B cell (primary cell): ENCODE measurements at regions not wholly inside any gene's neighbourhood (a gene's known extent, or its start where the extent isn't known, plus 50 kb on each side); places are given as distances from the start of the nearest gene placed in this dataset.

Experiments used
- ATAC-seq: fragments of 200-7000 bp; cut with Tn5 transposase; one replicate; pipeline ENCODE4 v1.10.0; 2021; ENCODE audit warnings: low read depth, mild to moderate bottlenecking, moderate number of reproducible peaks, moderate library complexity
- CTCF ChIA-PET: fragments of 350-600 bp; sonication (Branson Sonifier 250); formaldehyde crosslinking; loops from one replicate; lab custom pipeline; 2021; ENCODE audit warnings: antibody characterized with exemption, inconsistent platforms; lab: Charles Lee
- POLR2A ChIA-PET: fragments of 350-600 bp; sonication (Branson Sonifier 250); formaldehyde crosslinking; loops from one replicate; lab custom pipeline; 2021; ENCODE audit warnings: antibody characterized with exemption; lab: Charles Lee
- DNase-seq: peaks from one replicate; pipeline ENCODE4 v3.0.0; 2013
- H2AFZ ChIP-seq: 2 replicates; pipeline ENCODE4 v1.6.1; 2012; ENCODE audit warnings: mild to moderate bottlenecking, low read depth, low read length; ENCODE audit not compliant: insufficient read depth, poor library complexity, severe bottlenecking
- H3K27ac ChIP-seq, 2 donors: 1 replicate in 1 of 2; 2 replicates in 1 of 2; pipeline ENCODE4 v1.5.1; 2012 to 2013; ENCODE audit warnings: low read length in 2 of 2, mild to moderate bottlenecking in 2 of 2, moderate library complexity in 1 of 2
- H3K27me3 ChIP-seq, 4 experiments: fragments of 200-600 bp in 1 of 4; sonication (generic) in 1 of 4; replicated peaks in 1 of 4; 1 replicate in 2 of 4; 2 replicates in 2 of 4; pipeline versions ENCODE4 v1.6.1 to v1.7.0; 2013 to 2016; ENCODE audit warnings: low read length in 3 of 4, mild to moderate bottlenecking in 2 of 4, mixed read lengths in 1 of 4, moderate library complexity in 1 of 4; ENCODE audit not compliant: insufficient read depth in 4 of 4, control insufficient read depth in 3 of 4; ENCODE audit errors: control extremely low read depth in 1 of 4
- H3K36me3 ChIP-seq, 2 experiments: replicated peaks in 1 of 2; 1 replicate in 1 of 2; 2 replicates in 1 of 2; pipeline versions ENCODE4 v1.6.1 to v1.7.1; 2013; ENCODE audit warnings: low read length in 1 of 2; ENCODE audit not compliant: insufficient read depth in 2 of 2, control insufficient read depth in 1 of 2; ENCODE audit errors: control extremely low read depth in 1 of 2, extremely low read depth in 1 of 2
- H3K4me1 ChIP-seq, 2 donors: fragments of 200-600 bp in 1 of 2; sonication (generic) in 1 of 2; 1 replicate in 1 of 2; 2 replicates in 1 of 2; pipeline versions ENCODE4 v1.5.1 to v1.6.1; 2013 to 2017; ENCODE audit warnings: low read length in 2 of 2; ENCODE audit not compliant: control insufficient read depth in 2 of 2, insufficient read depth in 2 of 2
- H3K4me2 ChIP-seq: replicated peaks from 2 replicates; pipeline ENCODE3; 2012; ENCODE audit warnings: mild to moderate bottlenecking, low read depth, low read length; ENCODE audit not compliant: poor library complexity, severe bottlenecking
- H3K4me3 ChIP-seq, 5 experiments: fragments of 200-600 bp in 1 of 5; sonication (generic) in 1 of 5; 1 replicate in 3 of 5; 2 replicates in 2 of 5; pipeline versions ENCODE4 v1.5.1 to v1.7.0; 2011 to 2016; ENCODE audit warnings: low read length in 4 of 5, mild to moderate bottlenecking in 4 of 5, low read depth in 2 of 5, control low read depth in 1 of 5, moderate library complexity in 1 of 5; ENCODE audit not compliant: insufficient read depth in 1 of 5; ENCODE audit errors: control extremely low read depth in 1 of 5, extremely low read depth in 1 of 5
- H3K79me2 ChIP-seq: fragments of 200-600 bp; sonication (generic); one replicate; pipeline ENCODE4 v1.6.0; 2016; ENCODE audit warnings: low read length; ENCODE audit not compliant: control insufficient read depth, insufficient read depth
- H3K9ac ChIP-seq: fragments of 200-600 bp; sonication (generic); 2 replicates; pipeline ENCODE4 v1.6.1; 2017; ENCODE audit warnings: mild to moderate bottlenecking, low read length, moderate library complexity
- H3K9me3 ChIP-seq, 3 donors: one replicate each; pipeline versions ENCODE4 v1.6.1 to v1.7.1; 2013; ENCODE audit warnings: low read length in 2 of 3; ENCODE audit not compliant: control insufficient read depth in 2 of 3, insufficient read depth in 1 of 3; ENCODE audit errors: control extremely low read depth in 1 of 3
- H4K20me1 ChIP-seq: 2 replicates; pipeline ENCODE4 v1.6.0; 2012; ENCODE audit warnings: mild to moderate bottlenecking, low read length; ENCODE audit not compliant: insufficient read depth, control insufficient read depth, poor library complexity, severe bottlenecking
- H3K27ac Mint-ChIP-seq: one replicate; pipeline ENCODE4 v1.8.0; 2021; ENCODE audit warnings: mixed read lengths
- H3K27me3 Mint-ChIP-seq: one replicate; pipeline ENCODE4 v1.8.0; 2021; ENCODE audit warnings: mixed read lengths
- H3K4me1 Mint-ChIP-seq: one replicate; pipeline ENCODE4 v1.8.0; 2021; ENCODE audit warnings: mixed read lengths
- H3K4me3 Mint-ChIP-seq: one replicate; pipeline ENCODE4 v1.8.0; 2021; ENCODE audit warnings: mixed read lengths
- H3K9me3 Mint-ChIP-seq: one replicate; pipeline ENCODE4 v1.8.0; 2022; ENCODE audit warnings: mixed read lengths; ENCODE audit not compliant: insufficient read depth
- EZH2 ChIP-seq: IDR thresholded peaks from 2 replicates; pipeline ENCODE4 v1.6.1; 2012; ENCODE audit warnings: borderline replicate concordance, low read depth, mild to moderate bottlenecking, moderate library complexity, low read length; ENCODE audit not compliant: insufficient read depth, poor library complexity, severe bottlenecking
- WGBS: methylation state at CpG from one replicate; pipeline ENCODE4 v1.1.5; 2013; ENCODE audit warnings: missing lambda C conversion rate; ENCODE audit not compliant: insufficient coverage; 5-methylcytosine and 5-hydroxymethylcytosine counted together
- intact Hi-C: fragments of 100-400 bp; cut with micrococcal nuclease; formaldehyde crosslinking; loops from one replicate; pipeline ENCODE4 v1.10.0; 2022
- TF ChIP-seq, protein P1 (sequence below): fragments of 200-600 bp; IDR thresholded peaks from one replicate; pipeline ENCODE4 v1.8.0; 2022; ENCODE audit warnings: antibody characterized with exemption, mild to moderate bottlenecking

DNA sequence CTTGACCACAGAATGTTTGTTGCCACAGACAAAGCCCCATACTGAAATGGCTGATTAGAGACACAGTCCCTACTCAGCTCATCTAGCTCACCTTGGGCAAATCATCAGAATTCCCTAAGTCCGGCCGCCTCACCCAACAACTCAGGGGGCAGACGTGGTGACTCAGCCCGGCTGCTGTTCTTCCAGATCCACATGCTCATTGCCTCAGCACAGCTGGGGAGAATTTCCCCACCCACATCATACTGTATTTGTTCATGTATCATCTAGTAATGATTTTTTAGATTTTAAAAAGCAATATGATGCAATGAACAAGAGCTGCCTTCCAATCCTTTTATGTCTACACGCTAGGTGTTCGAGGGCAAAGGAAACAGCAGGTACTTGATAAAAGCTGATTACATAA is 333.8 kb upstream of the TENM3 start:
- no peak overlapping the region for H3K4me3 ChIP-seq
- no peak overlapping the region for H3K9ac ChIP-seq
- H3K4me2 ChIP-seq = no peak overlapping the region
- H3K27me3 ChIP-seq = no peaks in the 10 kb centered on the region
- H3K27ac ChIP-seq = no peak overlapping the region
- H3K9me3 Mint-ChIP-seq = peaks cover 5% of the 10 kb centered on the region
- H4K20me1 ChIP-seq = no peaks in the 10 kb centered on the region
- H3K36me3 ChIP-seq = no peaks in the 10 kb centered on the region
- H3K27me3 Mint-ChIP-seq = no peaks in the 10 kb centered on the region
- no CpG with 5 or more reads among the region's 6 CpGs for WGBS
- H3K79me2 ChIP-seq = no peaks in the 10 kb centered on the region
- H3K4me1 Mint-ChIP-seq = no peaks in the 10 kb centered on the region
- no peak for DNase-seq
- H3K27ac Mint-ChIP-seq = no peak overlapping the region
- TF ChIP-seq EZH2 = no peak
- TF ChIP-seq, protein P1, sequence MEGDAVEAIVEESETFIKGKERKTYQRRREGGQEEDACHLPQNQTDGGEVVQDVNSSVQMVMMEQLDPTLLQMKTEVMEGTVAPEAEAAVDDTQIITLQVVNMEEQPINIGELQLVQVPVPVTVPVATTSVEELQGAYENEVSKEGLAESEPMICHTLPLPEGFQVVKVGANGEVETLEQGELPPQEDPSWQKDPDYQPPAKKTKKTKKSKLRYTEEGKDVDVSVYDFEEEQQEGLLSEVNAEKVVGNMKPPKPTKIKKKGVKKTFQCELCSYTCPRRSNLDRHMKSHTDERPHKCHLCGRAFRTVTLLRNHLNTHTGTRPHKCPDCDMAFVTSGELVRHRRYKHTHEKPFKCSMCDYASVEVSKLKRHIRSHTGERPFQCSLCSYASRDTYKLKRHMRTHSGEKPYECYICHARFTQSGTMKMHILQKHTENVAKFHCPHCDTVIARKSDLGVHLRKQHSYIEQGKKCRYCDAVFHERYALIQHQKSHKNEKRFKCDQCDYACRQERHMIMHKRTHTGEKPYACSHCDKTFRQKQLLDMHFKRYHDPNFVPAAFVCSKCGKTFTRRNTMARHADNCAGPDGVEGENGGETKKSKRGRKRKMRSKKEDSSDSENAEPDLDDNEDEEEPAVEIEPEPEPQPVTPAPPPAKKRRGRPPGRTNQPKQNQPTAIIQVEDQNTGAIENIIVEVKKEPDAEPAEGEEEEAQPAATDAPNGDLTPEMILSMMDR = no peak
- ATAC-seq = no peak
- H3K4me3 Mint-ChIP-seq = no peak overlapping the region
- CTCF ChIA-PET = no interaction called here
- POLR2A ChIA-PET = no interaction called here
- intact Hi-C loops = no loop called here
- no peak overlapping the region for H2AFZ ChIP-seq
- peaks cover 0 to 11% (median 1%) of the 10 kb centered on the region in 3 donors for H3K9me3 ChIP-seq
- H3K4me1 ChIP-seq = no peaks in the 10 kb centered on the region

DNA sequence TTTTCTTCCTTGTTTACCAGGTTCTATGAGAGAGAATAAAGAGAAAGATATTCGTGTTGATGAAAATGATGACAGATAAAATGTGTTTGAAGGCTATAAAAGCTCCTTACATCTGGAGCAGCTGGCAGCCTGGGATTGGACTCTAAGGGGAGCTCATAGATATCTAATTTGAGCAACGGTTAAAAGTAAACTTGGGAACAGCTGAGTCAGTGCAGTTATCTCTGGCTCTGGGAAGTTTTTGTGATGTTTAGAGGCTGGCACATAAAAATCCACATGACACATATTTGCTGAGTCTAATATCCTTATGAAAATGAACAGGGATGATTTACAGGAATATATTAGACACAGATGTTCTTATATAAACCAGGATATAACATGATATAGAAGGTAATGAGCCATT is 331.8 kb upstream of the TENM3 start:
- no peaks in the 10 kb centered on the region for H3K27me3 ChIP-seq
- H2AFZ ChIP-seq = no peak overlapping the region
- Mint-ChIP-seq H3K9me3 (peaks cover 5% of the 10 kb centered on the region), H3K4me1 (no peaks in the 10 kb centered on the region), H3K27me3 (no peaks in the 10 kb centered on the region), H3K27ac (no peak overlapping the region), H3K4me3 (no peak overlapping the region)
- no peaks in the 10 kb centered on the region for H3K4me1 ChIP-seq
- H3K79me2 ChIP-seq = no peaks in the 10 kb centered on the region
- ATAC-seq (no peak), DNase-seq (no peak)
- H3K4me2 ChIP-seq = no peak overlapping the region
- ChIA-PET POLR2A (no interaction called here), CTCF (no interaction called here)
- H3K4me3 ChIP-seq = no peak overlapping the region
- no CpG with 5 or more reads among the region's 2 CpGs for WGBS
- no peak overlapping the region for H3K27ac ChIP-seq
- TF ChIP-seq EZH2 = no peak
- TF ChIP-seq, protein P1 = no peak
- H4K20me1 ChIP-seq = no peaks in the 10 kb centered on the region
- no peaks in the 10 kb centered on the region for H3K36me3 ChIP-seq
- peaks cover 0 to 11% (median 2%) of the 10 kb centered on the region in 3 donors for H3K9me3 ChIP-seq
- H3K9ac ChIP-seq = no peak overlapping the region
- intact Hi-C loops = no loop called here
